Fibroblast of lung (primary cell): ENCODE measurements at regions not wholly inside any gene's neighbourhood (a gene's known extent, or its start where the extent isn't known, plus 50 kb on each side); places are given as distances from the start of the nearest gene placed in this dataset.

Experiments
- DNase-seq, 2 donors: peaks; one replicate each; pipeline versions ENCODE4 v3.0.0 to v3.0.0-alpha.2; 2010; ENCODE audit warnings: low read depth in 2 of 2
- H2AFZ ChIP-seq: 2 replicates; pipeline ENCODE4 v1.5.1; 2012; ENCODE audit warnings: low read length, control low read depth, inconsistent platforms
- H3K27ac ChIP-seq: 2 replicates; pipeline ENCODE4 v1.5.1; 2011; ENCODE audit warnings: low read length, control low read depth; ENCODE audit not compliant: insufficient read depth
- H3K27me3 ChIP-seq: 2 replicates; pipeline ENCODE4 v1.5.1; 2011; ENCODE audit warnings: mild to moderate bottlenecking, low read length; ENCODE audit not compliant: control insufficient read depth, insufficient read depth
- H3K36me3 ChIP-seq: 2 replicates; pipeline ENCODE4 v1.5.1; 2011; ENCODE audit warnings: low read length; ENCODE audit not compliant: control insufficient read depth, insufficient read depth
- H3K4me1 ChIP-seq: 2 replicates; pipeline ENCODE4 v1.5.1; 2011; ENCODE audit warnings: low read length; ENCODE audit not compliant: control insufficient read depth, insufficient read depth; ENCODE audit errors: extremely low read depth
- H3K4me2 ChIP-seq: 2 replicates; pipeline ENCODE4 v1.5.1; 2011; ENCODE audit warnings: low read length, control low read depth; ENCODE audit not compliant: insufficient read depth; ENCODE audit errors: extremely low read depth
- H3K4me3 ChIP-seq, 4 experiments: fragments of 200-600 bp in 1 of 4; sonication (generic) in 1 of 4; replicated peaks in 1 of 4; 2 replicates each; pipeline ENCODE4 v1.5.1; 2011 to 2016; ENCODE audit warnings: low read length in 4 of 4, low read depth in 3 of 4, mild to moderate bottlenecking in 3 of 4, control low read depth in 2 of 4, inconsistent platforms in 1 of 4, mixed read lengths in 1 of 4; ENCODE audit not compliant: insufficient read depth in 1 of 4; ENCODE audit errors: control extremely low read depth in 1 of 4
- H3K79me2 ChIP-seq: 2 replicates; pipeline ENCODE4 v1.5.1; 2012; ENCODE audit warnings: mild to moderate bottlenecking, low read length, inconsistent platforms; ENCODE audit not compliant: control insufficient read depth, insufficient read depth
- H3K9ac ChIP-seq: 2 replicates; pipeline ENCODE4 v1.5.1; 2011; ENCODE audit warnings: mild to moderate bottlenecking, low read length, control low read depth; ENCODE audit not compliant: insufficient read depth
- H3K9me3 ChIP-seq: 2 replicates; pipeline ENCODE4 v1.5.1; 2012; ENCODE audit warnings: low read depth, low read length; ENCODE audit not compliant: control insufficient read depth, insufficient read depth
- H4K20me1 ChIP-seq: 2 replicates; pipeline ENCODE4 v1.5.1; 2011; ENCODE audit warnings: low read length; ENCODE audit not compliant: control insufficient read depth, insufficient read depth; ENCODE audit errors: extremely low read depth
- EZH2 ChIP-seq: IDR thresholded peaks from 2 replicates; pipeline ENCODE4 v1.5.1; 2012; ENCODE audit warnings: low read length, control low read depth, mild to moderate bottlenecking; ENCODE audit errors: missing control alignments
- TF ChIP-seq, protein P1 (sequence below), 2 donors: IDR thresholded peaks in 1 of 2; conservative IDR thresholded peaks in 1 of 2; 1 replicate in 1 of 2; 2 replicates in 1 of 2; pipeline ENCODE4 v1.5.1; 2011 to 2012; ENCODE audit warnings: low read length in 2 of 2, control low read depth in 1 of 2, inconsistent platforms in 1 of 2, low read depth in 1 of 2, mild to moderate bottlenecking in 1 of 2

DNA sequence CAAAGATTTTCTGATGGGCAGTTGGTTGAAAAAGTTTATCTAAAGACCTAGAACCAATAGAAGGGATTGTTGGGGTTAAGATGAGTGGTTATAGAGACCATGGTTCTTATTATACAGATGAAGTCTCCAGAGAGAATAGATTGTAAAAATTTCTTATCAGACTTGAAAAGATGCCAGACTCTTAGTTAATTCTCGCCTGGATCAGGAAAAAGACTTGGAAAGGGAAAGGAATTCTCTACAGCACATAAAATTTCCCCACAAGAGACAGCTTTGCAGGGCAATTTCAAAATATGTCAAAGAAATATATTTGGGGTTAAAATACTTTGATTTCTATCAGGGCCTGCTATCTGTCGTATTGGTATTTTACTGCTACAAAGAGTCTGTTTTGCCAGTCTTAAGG lies 582.6 kb downstream of the UTRN start:
- DNase-seq: no peak
- no peak overlapping the region for H3K4me2 ChIP-seq
- H3K27ac ChIP-seq: no peak overlapping the region
- no peaks in the 10 kb centered on the region for H3K9me3 ChIP-seq
- H3K4me1 ChIP-seq: no peaks in the 10 kb centered on the region
- H4K20me1 ChIP-seq: no peaks in the 10 kb centered on the region
- no peaks in the 10 kb centered on the region for H3K27me3 ChIP-seq
- H3K79me2 ChIP-seq: no peaks in the 10 kb centered on the region
- no peak overlapping the region for H3K9ac ChIP-seq
- no peak for TF ChIP-seq EZH2
- TF ChIP-seq, protein P1, sequence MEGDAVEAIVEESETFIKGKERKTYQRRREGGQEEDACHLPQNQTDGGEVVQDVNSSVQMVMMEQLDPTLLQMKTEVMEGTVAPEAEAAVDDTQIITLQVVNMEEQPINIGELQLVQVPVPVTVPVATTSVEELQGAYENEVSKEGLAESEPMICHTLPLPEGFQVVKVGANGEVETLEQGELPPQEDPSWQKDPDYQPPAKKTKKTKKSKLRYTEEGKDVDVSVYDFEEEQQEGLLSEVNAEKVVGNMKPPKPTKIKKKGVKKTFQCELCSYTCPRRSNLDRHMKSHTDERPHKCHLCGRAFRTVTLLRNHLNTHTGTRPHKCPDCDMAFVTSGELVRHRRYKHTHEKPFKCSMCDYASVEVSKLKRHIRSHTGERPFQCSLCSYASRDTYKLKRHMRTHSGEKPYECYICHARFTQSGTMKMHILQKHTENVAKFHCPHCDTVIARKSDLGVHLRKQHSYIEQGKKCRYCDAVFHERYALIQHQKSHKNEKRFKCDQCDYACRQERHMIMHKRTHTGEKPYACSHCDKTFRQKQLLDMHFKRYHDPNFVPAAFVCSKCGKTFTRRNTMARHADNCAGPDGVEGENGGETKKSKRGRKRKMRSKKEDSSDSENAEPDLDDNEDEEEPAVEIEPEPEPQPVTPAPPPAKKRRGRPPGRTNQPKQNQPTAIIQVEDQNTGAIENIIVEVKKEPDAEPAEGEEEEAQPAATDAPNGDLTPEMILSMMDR (conservative IDR thresholded peaks at IDR 0.05 in 1 of 2, IDR thresholded peaks at IDR 0.05 in 1 of 2; ENCODE audit: low read depth in 1 of 2, low read length in 2 of 2): no peak
- no peaks in the 10 kb centered on the region for H3K36me3 ChIP-seq
- no peak overlapping the region for H2AFZ ChIP-seq
- H3K4me3 ChIP-seq: no peak overlapping the region

DNA sequence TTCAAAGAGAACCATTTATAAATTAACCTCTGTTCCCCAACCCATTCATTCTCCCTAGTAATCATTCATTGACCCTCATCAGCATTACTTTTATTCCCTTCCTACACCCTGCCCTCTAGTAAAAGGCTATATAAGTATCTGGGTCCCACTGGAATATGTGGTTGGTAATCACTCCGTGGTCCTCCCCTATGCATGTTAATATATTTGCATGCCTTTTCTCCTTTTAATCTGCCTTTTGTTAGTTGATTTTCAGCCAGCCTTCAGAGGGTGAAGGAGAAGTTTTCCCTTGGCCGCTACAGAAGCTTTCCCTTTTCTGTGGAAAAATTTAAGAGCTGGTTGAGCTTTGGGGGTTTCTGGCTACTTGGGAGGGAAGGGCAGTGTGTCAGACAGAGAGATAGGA lies 585.6 kb downstream of the UTRN start:
- Histone ChIP-seq H3K27ac (no peak overlapping the region), H3K79me2 (no peaks in the 10 kb centered on the region), H3K9ac (no peak overlapping the region), H2AFZ (no peak overlapping the region), H3K9me3 (no peaks in the 10 kb centered on the region), H3K4me1 (no peaks in the 10 kb centered on the region), H3K36me3 (no peaks in the 10 kb centered on the region), H4K20me1 (no peaks in the 10 kb centered on the region), H3K4me3 (no peak overlapping the region), H3K27me3 (no peaks in the 10 kb centered on the region), H3K4me2 (no peak overlapping the region)
- no peak for DNase-seq
- TF ChIP-seq EZH2: no peak
- TF ChIP-seq, protein P1 (conservative IDR thresholded peaks at IDR 0.05 in 1 of 2, IDR thresholded peaks at IDR 0.05 in 1 of 2; ENCODE audit: low read depth in 1 of 2, low read length in 2 of 2): no peak

DNA sequence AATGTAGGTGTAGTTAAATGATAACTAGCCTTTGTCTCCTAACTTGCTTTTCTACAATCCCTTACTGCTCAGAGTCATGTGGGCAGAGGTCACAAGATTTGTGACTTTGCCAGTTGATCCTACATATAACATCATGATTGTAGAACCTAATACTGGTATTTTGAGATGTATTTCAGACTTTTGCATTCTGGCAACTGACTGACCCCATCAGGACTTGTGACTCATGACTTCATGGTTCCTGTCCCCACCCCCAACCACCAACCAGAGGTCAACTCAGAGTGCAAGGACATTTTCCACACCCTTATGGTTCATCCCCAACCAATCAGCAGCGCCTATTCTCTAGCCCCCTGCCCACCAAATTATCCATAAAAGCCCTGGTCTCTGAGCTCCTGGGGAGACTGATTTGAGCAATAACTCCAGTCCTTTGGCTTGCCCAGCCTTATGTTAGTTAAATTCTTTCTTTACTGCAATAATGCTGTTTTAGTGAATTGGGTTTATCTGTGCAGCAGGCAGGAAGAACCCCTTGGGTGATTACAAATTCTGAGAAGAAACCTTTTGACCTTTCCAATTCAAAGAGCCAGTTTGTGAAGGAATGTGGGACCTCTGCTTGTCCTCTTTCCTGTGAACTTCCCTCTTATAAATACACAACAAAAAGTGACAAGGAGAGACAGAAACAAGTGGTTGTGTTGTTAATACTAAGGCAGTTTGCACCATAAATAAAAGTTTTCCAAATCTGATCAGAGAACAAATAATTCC lies 588.7 kb downstream of the UTRN start:
- Histone ChIP-seq H3K9me3 (no peaks in the 10 kb centered on the region), H4K20me1 (no peaks in the 10 kb centered on the region), H3K9ac (no peak overlapping the region), H3K4me3 (no peak overlapping the region), H3K36me3 (no peaks in the 10 kb centered on the region), H3K27ac (no peak overlapping the region), H3K4me1 (no peaks in the 10 kb centered on the region), H3K79me2 (no peaks in the 10 kb centered on the region), H3K27me3 (no peaks in the 10 kb centered on the region), H3K4me2 (no peak overlapping the region), H2AFZ (no peak overlapping the region)
- DNase-seq: no peak
- no peak for TF ChIP-seq EZH2
- TF ChIP-seq, protein P1 (conservative IDR thresholded peaks at IDR 0.05 in 1 of 2, IDR thresholded peaks at IDR 0.05 in 1 of 2; ENCODE audit: low read depth in 1 of 2, low read length in 2 of 2): no peak
